PC-3 (cell line): ENCODE measurements at regions not wholly inside any gene's neighbourhood (a gene's known extent, or its start where the extent isn't known, plus 50 kb on each side); places are given as distances from the start of the nearest gene placed in this dataset.

Source experiments
- ATAC-seq: fragments of 200-7000 bp; cut with Tn5 transposase; 2 replicates; pipeline ENCODE4 v1.9.1; 2020; ENCODE audit warnings: mild to moderate bottlenecking, moderate library complexity
- BruUV-seq: library from RNA; stranded (reverse); fragments of 400-500 nt; replicated peaks from 2 replicates; lab custom pipeline; 2021; lab: Mats Ljungman, UMichigan
- CTCF ChIA-PET: fragments of 300-600 bp; sonication (Branson Sonifier 250); formaldehyde crosslinking; loops from one replicate; lab custom pipeline; 2022; ENCODE audit warnings: antibody characterized with exemption; lab: Charles Lee
- POLR2A ChIA-PET: fragments of 300-600 bp; sonication (Branson Sonifier 250); formaldehyde crosslinking; loops from one replicate; lab custom pipeline; 2022; ENCODE audit warnings: antibody characterized with exemption; ENCODE audit not compliant: unreplicated experiment; lab: Charles Lee
- DNase-seq: peaks from one replicate; pipeline ENCODE4 v3.0.0-alpha.2; 2015
- H2AFZ ChIP-seq: fragments of 300-600 bp; sonication (generic); 2 replicates; pipeline ENCODE4 v1.6.0; 2016; ENCODE audit warnings: antibody characterized with exemption, low read length
- H3F3A ChIP-seq: fragments of 300-600 bp; sonication (generic); one replicate; pipeline ENCODE4 v1.6.0; 2017; ENCODE audit warnings: antibody characterized with exemption, low read length, control low read depth, mild to moderate bottlenecking; ENCODE audit not compliant: unreplicated experiment
- H3K27ac ChIP-seq: fragments of 300-600 bp; sonication (generic); 2 replicates; pipeline ENCODE4 v1.5.1; 2016; ENCODE audit warnings: mild to moderate bottlenecking, low read length
- H3K27me3 ChIP-seq: fragments of 300-600 bp; sonication (generic); 2 replicates; pipeline ENCODE4 v1.6.1; 2016; ENCODE audit warnings: low read length, mixed read lengths
- H3K36me3 ChIP-seq: fragments of 300-600 bp; sonication (generic); 2 replicates; pipeline ENCODE4 v1.6.1; 2016; ENCODE audit warnings: low read depth, mixed run types, low read length, mixed read lengths
- H3K4me1 ChIP-seq: fragments of 300-600 bp; sonication (generic); 2 replicates; pipeline ENCODE4 v1.5.1; 2016; ENCODE audit warnings: low read length; ENCODE audit not compliant: insufficient read depth
- H3K4me2 ChIP-seq: fragments of 300-600 bp; sonication (generic); 2 replicates; pipeline ENCODE4 v1.6.0; 2016; ENCODE audit warnings: low read length
- H3K4me3 ChIP-seq: fragments of 300-600 bp; sonication (generic); 2 replicates; pipeline ENCODE4 v1.5.1; 2016; ENCODE audit warnings: mild to moderate bottlenecking, low read length, mixed read lengths
- H3K79me2 ChIP-seq: fragments of 300-600 bp; sonication (generic); 2 replicates; pipeline ENCODE4 v1.6.1; 2017; ENCODE audit warnings: low read length, mixed read lengths
- H3K9ac ChIP-seq: fragments of 300-600 bp; sonication (generic); 2 replicates; pipeline ENCODE4 v1.6.0; 2016; ENCODE audit warnings: mild to moderate bottlenecking, low read length
- H3K9me2 ChIP-seq: fragments of 300-600 bp; sonication (generic); replicated peaks from 2 replicates; pipeline ENCODE4 v1.6.1; 2016; ENCODE audit warnings: mixed run types, low read length, mixed read lengths
- H3K9me3 ChIP-seq: fragments of 300-600 bp; sonication (generic); 2 replicates; pipeline ENCODE4 v1.6.1; 2016; ENCODE audit warnings: low read length, mixed read lengths
- H4K20me1 ChIP-seq: fragments of 300-600 bp; sonication (generic); 2 replicates; pipeline ENCODE4 v1.6.1; 2016; ENCODE audit warnings: low read length, mixed read lengths
- CTCF ChIP-seq: fragments of 300-600 bp; sonication (generic); conservative IDR thresholded peaks from 2 replicates; pipeline ENCODE4 v1.5.1; 2017; ENCODE audit warnings: antibody characterized with exemption, low read depth, mild to moderate bottlenecking, low read length
- EZH2 ChIP-seq: fragments of 300-600 bp; sonication (generic); IDR thresholded peaks from one replicate; pipeline ENCODE4 v1.6.1; 2017; ENCODE audit warnings: antibody characterized with exemption, mild to moderate bottlenecking, low read length; ENCODE audit not compliant: unreplicated experiment
- EZH2phosphoT487 ChIP-seq: fragments of 300-600 bp; sonication (generic); IDR thresholded peaks from 2 replicates; pipeline ENCODE4 v1.6.1; 2018; ENCODE audit warnings: mild to moderate bottlenecking, antibody characterized with exemption, low read length, borderline replicate concordance
- intact Hi-C: fragments of 100-400 bp; cut with micrococcal nuclease; formaldehyde crosslinking; loops from 2 replicates; pipeline ENCODE4 v1.9.0; 2023

DNA sequence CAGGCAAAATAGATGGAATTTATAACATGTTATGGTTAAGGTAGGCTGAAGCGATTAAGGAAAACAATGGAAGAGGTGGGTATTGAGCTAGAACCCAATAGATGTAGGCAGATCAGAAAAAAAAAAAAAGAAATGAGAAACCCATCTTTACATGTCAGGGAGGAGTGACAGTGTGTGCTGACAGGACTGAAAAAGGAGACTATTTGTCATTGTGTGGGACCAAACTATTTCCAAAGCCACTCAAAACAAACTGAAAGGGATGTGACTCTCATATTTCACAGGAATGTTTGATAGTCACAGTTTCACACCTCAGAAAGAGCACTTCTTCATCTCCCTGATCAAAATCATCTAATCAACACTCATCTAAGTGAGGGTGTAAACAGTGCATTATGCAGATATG, 122.3 kb upstream of the KIF2A start:
- intact Hi-C loops = no loop called here
- Histone ChIP-seq H2AFZ (no peak overlapping the region), H3K79me2 (no peaks in the 10 kb centered on the region), H3K27ac (no peak overlapping the region), H3K4me2 (no peak overlapping the region), H3K4me3 (no peak overlapping the region), H4K20me1 (no peaks in the 10 kb centered on the region), H3K4me1 (no peaks in the 10 kb centered on the region), H3K9me3 (no peaks in the 10 kb centered on the region), H3K36me3 (no peaks in the 10 kb centered on the region), H3K27me3 (peaks cover 4% of the 10 kb centered on the region; the same call in 1 of the 2 replicates), H3K9ac (no peak overlapping the region), H3K9me2 (no peaks in the 10 kb centered on the region), H3F3A (no peaks in the 10 kb centered on the region)
- ATAC-seq (no peak), DNase-seq (no peak)
- ChIA-PET CTCF (no interaction called here), POLR2A (no interaction called here)
- TF ChIP-seq CTCF (no peak), EZH2 (no peak), EZH2phosphoT487 (no peak)
- BruUV-seq = no TSS peak

DNA sequence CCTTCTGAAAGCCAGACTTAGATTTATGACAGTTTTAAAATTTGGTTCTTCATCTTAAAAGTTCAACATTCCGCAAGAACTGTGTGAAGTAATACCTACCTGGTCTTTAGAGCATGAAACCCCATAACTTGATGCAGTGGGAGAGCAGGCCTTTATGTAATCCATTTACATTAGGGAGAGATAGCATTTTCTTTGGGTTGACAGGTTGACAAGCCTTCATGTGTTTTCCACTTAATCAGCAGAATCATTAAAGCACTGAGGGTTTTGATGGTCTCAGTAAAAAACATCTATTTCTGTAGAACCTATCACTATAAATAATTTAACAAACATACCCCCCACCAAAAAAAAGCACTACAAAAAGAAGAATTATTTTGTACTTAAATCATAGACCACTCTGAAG, 121.6 kb upstream of the KIF2A start:
- Histone ChIP-seq H3K9ac (no peak overlapping the region), H3K9me3 (no peaks in the 10 kb centered on the region), H3K27ac (no peak overlapping the region), H3K4me2 (no peak overlapping the region), H3K36me3 (no peaks in the 10 kb centered on the region), H3K4me1 (no peaks in the 10 kb centered on the region), H4K20me1 (no peaks in the 10 kb centered on the region), H3K27me3 (peaks cover 4% of the 10 kb centered on the region; the same call in 1 of the 2 replicates), H3K79me2 (no peaks in the 10 kb centered on the region), H3K9me2 (no peaks in the 10 kb centered on the region), H3K4me3 (no peak overlapping the region), H2AFZ (no peak overlapping the region), H3F3A (no peaks in the 10 kb centered on the region)
- ATAC-seq = no peak
- no TSS peak for BruUV-seq
- no peak for TF ChIP-seq EZH2
- TF ChIP-seq CTCF = no peak
- no peak for TF ChIP-seq EZH2phosphoT487
- intact Hi-C loops = no loop called here
- CTCF ChIA-PET = no interaction called here
- POLR2A ChIA-PET = no interaction called here
- no peak for DNase-seq

DNA sequence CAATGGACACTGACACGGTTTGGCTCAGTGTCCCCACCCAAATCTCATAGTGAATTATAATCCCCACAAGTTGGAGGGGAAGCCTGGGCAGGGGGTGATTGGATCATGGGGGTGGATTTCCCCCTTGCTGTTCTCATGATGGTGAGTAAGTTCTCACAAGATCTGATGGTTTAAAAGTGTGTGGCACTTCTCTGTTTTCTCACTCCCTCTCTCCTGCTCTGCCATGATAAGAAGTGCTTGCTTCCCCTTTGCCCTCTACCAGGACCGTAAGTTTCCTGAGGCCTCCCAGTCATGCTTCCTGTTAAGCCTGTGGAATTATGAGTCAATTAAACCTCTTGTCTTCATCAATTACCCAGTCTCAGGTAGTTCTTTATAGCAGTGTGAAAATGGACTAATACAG, 115.8 kb upstream of the KIF2A start:
- intact Hi-C loops = no loop called here
- no peak overlapping the region for H2AFZ ChIP-seq

More for the DNA sequence above, 115.8 kb upstream of the KIF2A start:
- Histone ChIP-seq H3K36me3 (no peaks in the 10 kb centered on the region), H3K4me3 (no peak overlapping the region), H3F3A (no peaks in the 10 kb centered on the region), H3K9me3 (no peaks in the 10 kb centered on the region), H3K27ac (no peak overlapping the region), H4K20me1 (no peaks in the 10 kb centered on the region), H3K9me2 (no peaks in the 10 kb centered on the region), H3K9ac (no peak overlapping the region), H3K4me1 (no peaks in the 10 kb centered on the region), H3K79me2 (no peaks in the 10 kb centered on the region), H3K27me3 (no peaks in the 10 kb centered on the region), H3K4me2 (no peak overlapping the region)
- DNase-seq (no peak), ATAC-seq (no peak)
- BruUV-seq = no TSS peak
- TF ChIP-seq EZH2 = no peak
- TF ChIP-seq CTCF = no peak
- no peak for TF ChIP-seq EZH2phosphoT487
- ChIA-PET CTCF (no interaction called here), POLR2A (no interaction called here)
